DOHH2 (cell line): ENCODE measurements at regions not wholly inside any gene's neighbourhood (a gene's known extent, or its start where the extent isn't known, plus 50 kb on each side); places are given as distances from the start of the nearest gene placed in this dataset.
"Not testable (repeated sequence)": the region's sequence is repeated elsewhere in the genome, so short reads cannot be mapped to it uniquely, and the experiment has no call there.

Experiments used
- CTCF ChIP-seq: fragments of 200-600 bp; sonication (generic); IDR thresholded peaks from one replicate; pipeline ENCODE4 v1.5.1; 2014; ENCODE audit warnings: antibody characterized with exemption, mild to moderate bottlenecking, low read depth, low read length; ENCODE audit not compliant: poor library complexity, severe bottlenecking
- EZH2phosphoT487 ChIP-seq: fragments of 200-600 bp; sonication (generic); IDR thresholded peaks from 2 replicates; pipeline ENCODE4 v1.6.1; 2017; ENCODE audit warnings: borderline replicate concordance, mild to moderate bottlenecking, antibody characterized with exemption, low read length, moderate library complexity, mixed read lengths

- TF ChIP-seq CTCF, EZH2phosphoT487: not testable (repeated sequence)
Observed at GRCh38 chr15:20440390-20440789, 101.2 kb downstream of the GOLGA6L6 start.
